Neural progenitor cell (in vitro differentiated cells): ENCODE measurements at regions not wholly inside any gene's neighbourhood (a gene's known extent, or its start where the extent isn't known, plus 50 kb on each side); places are given as distances from the start of the nearest gene placed in this dataset.

Experiments used
- DNase-seq: peaks from one replicate; pipeline ENCODE4 v3.0.0-alpha.2; 2016; ENCODE audit warnings: low spot score
- H2AFZ ChIP-seq: fragments of 200-600 bp; sonication (generic); replicated peaks from 2 replicates; pipeline ENCODE4 v1.6.1; 2016; ENCODE audit warnings: antibody characterized with exemption
- H3F3A ChIP-seq: fragments of 200-600 bp; sonication (generic); 2 replicates; pipeline ENCODE4 v1.6.1; 2016; ENCODE audit warnings: antibody characterized with exemption, low read depth
- H3K27ac ChIP-seq: fragments of 200-600 bp; sonication (generic); 2 replicates; pipeline ENCODE4 v1.5.1; 2016; ENCODE audit warnings: mild to moderate bottlenecking
- H3K27me3 ChIP-seq: fragments of 200-600 bp; sonication (generic); 2 replicates; pipeline ENCODE4 v1.6.1; 2016; ENCODE audit warnings: mild to moderate bottlenecking, moderate library complexity
- H3K36me3 ChIP-seq: fragments of 200-600 bp; sonication (generic); 2 replicates; pipeline ENCODE4 v1.5.1; 2016
- H3K4me1 ChIP-seq: fragments of 200-600 bp; sonication (generic); 2 replicates; pipeline ENCODE4 v1.6.1; 2016; ENCODE audit warnings: mixed run types
- H3K4me2 ChIP-seq: fragments of 200-600 bp; sonication (generic); 2 replicates; pipeline ENCODE4 v1.6.1; 2016
- H3K4me3 ChIP-seq: fragments of 200-600 bp; sonication (generic); 2 replicates; pipeline ENCODE4 v1.5.1; 2016
- H3K79me2 ChIP-seq: fragments of 200-600 bp; sonication (generic); 2 replicates; pipeline ENCODE4 v1.6.1; 2016; ENCODE audit warnings: low read depth
- H3K9ac ChIP-seq: fragments of 200-600 bp; sonication (generic); 2 replicates; pipeline ENCODE4 v1.6.1; 2016
- H3K9me3 ChIP-seq: fragments of 200-600 bp; sonication (generic); 2 replicates; pipeline ENCODE4 v1.5.1; 2016; ENCODE audit warnings: low read depth
- H4K20me1 ChIP-seq: fragments of 200-600 bp; sonication (generic); 2 replicates; pipeline ENCODE4 v1.6.1; 2016; ENCODE audit warnings: low read depth
- H3K27ac Mint-ChIP-seq: 3 replicates; pipeline ENCODE4 v1.8.0; 2021; ENCODE audit warnings: mixed read lengths
- H3K27me3 Mint-ChIP-seq: 2 replicates; pipeline ENCODE4 v1.8.0; 2022; ENCODE audit warnings: low read depth, mild to moderate bottlenecking, inconsistent platforms, moderate library complexity, mixed read lengths; ENCODE audit not compliant: insufficient read depth
- H3K36me3 Mint-ChIP-seq: 3 replicates; pipeline ENCODE4 v1.8.0; 2021; ENCODE audit warnings: mixed read lengths
- H3K4me1 Mint-ChIP-seq: 3 replicates; pipeline ENCODE4 v1.8.0; 2021; ENCODE audit warnings: mixed read lengths
- H3K4me3 Mint-ChIP-seq: 3 replicates; pipeline ENCODE4 v1.8.0; 2021; ENCODE audit warnings: mild to moderate bottlenecking, moderate library complexity, mixed read lengths
- H3K9me3 Mint-ChIP-seq: 3 replicates; pipeline ENCODE4 v1.8.0; 2020; ENCODE audit warnings: mixed read lengths
- EZH2 ChIP-seq: fragments of 200-600 bp; sonication (generic); IDR thresholded peaks from 2 replicates; pipeline ENCODE4 v1.6.1; 2017; ENCODE audit warnings: antibody characterized with exemption, mild to moderate bottlenecking, moderate library complexity
- EZH2phosphoT487 ChIP-seq: fragments of 200-600 bp; sonication (generic); IDR thresholded peaks from 2 replicates; pipeline ENCODE4 v1.6.1; 2017; ENCODE audit warnings: antibody characterized with exemption
- TF ChIP-seq, protein P1 (sequence below): fragments of 200-600 bp; sonication (generic); IDR thresholded peaks from 2 replicates; pipeline ENCODE4 v1.5.1; 2017; ENCODE audit warnings: antibody characterized with exemption, mild to moderate bottlenecking

GRCh38 chr16:27724482-27725235 lies 174.7 kb downstream of the KATNIP start:
- no peak overlapping the region for H2AFZ ChIP-seq
- no peaks in the 10 kb centered on the region for H3K9me3 ChIP-seq
- H3K4me3 Mint-ChIP-seq: no peak overlapping the region
- TF ChIP-seq EZH2 (no peak), EZH2phosphoT487 (no peak)
- TF ChIP-seq, protein P1, sequence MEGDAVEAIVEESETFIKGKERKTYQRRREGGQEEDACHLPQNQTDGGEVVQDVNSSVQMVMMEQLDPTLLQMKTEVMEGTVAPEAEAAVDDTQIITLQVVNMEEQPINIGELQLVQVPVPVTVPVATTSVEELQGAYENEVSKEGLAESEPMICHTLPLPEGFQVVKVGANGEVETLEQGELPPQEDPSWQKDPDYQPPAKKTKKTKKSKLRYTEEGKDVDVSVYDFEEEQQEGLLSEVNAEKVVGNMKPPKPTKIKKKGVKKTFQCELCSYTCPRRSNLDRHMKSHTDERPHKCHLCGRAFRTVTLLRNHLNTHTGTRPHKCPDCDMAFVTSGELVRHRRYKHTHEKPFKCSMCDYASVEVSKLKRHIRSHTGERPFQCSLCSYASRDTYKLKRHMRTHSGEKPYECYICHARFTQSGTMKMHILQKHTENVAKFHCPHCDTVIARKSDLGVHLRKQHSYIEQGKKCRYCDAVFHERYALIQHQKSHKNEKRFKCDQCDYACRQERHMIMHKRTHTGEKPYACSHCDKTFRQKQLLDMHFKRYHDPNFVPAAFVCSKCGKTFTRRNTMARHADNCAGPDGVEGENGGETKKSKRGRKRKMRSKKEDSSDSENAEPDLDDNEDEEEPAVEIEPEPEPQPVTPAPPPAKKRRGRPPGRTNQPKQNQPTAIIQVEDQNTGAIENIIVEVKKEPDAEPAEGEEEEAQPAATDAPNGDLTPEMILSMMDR: no peak
- H3K4me1 Mint-ChIP-seq: peaks cover 53% of the 10 kb centered on the region
- peaks cover 13% of the 10 kb centered on the region for H3F3A ChIP-seq
- H3K36me3 ChIP-seq: no peaks in the 10 kb centered on the region
- peaks cover 13% of the 10 kb centered on the region for H3K4me1 ChIP-seq
- H3K27me3 Mint-ChIP-seq: peaks cover 11% of the 10 kb centered on the region
- no peaks in the 10 kb centered on the region for H3K27me3 ChIP-seq
- no peak for DNase-seq
- H3K79me2 ChIP-seq: no peaks in the 10 kb centered on the region
- no peak overlapping the region for H3K9ac ChIP-seq
- H3K9me3 Mint-ChIP-seq: no peaks in the 10 kb centered on the region
- H3K27ac Mint-ChIP-seq: no peak overlapping the region
- no peak overlapping the region for H3K4me3 ChIP-seq
- no peak overlapping the region for H3K4me2 ChIP-seq
- no peak overlapping the region for H3K27ac ChIP-seq
- peaks cover 6% of the 10 kb centered on the region for H4K20me1 ChIP-seq
- H3K36me3 Mint-ChIP-seq: peaks cover 37% of the 10 kb centered on the region

GRCh38 chr16:27725236-27726000 lies 175.5 kb downstream of the KATNIP start:
- H3K27ac ChIP-seq: no peak overlapping the region

DNA sequence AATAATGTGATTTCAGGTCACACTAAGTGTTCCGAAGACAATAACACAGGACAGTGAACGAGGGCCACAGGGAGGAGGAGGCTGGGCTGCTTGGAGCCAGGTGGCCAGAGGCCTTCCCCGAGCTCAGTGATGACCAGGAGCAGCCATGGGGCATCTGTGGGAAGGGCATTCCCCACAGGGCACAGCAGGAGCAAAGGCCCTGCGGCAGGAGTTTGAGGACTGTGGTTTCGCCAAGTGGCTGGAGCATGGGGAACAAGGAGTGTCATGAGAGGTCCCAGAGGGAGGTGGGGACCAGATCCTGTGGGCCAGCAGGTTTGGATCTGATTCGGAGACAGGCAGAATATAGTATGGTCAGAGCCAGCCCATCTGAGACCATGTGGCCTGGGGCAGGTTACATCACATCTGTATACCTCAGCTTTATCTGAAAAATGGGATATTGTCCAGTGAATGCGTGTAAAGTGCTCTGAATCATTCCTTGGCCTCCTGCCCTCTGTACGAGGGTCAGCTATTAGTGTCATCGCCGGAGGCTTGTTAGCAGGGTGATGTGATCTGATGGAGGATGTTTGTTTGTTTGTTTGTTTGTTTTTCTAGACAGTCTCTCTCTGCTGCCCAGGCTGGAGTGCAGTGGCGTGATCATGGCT lies 176.8 kb downstream of the KATNIP start:
- no peak overlapping the region for H3K9ac ChIP-seq
- no peaks in the 10 kb centered on the region for H3K27me3 ChIP-seq
- H3K9me3 ChIP-seq: no peaks in the 10 kb centered on the region
- no peaks in the 10 kb centered on the region for H3K4me1 ChIP-seq
- H3K36me3 ChIP-seq: no peaks in the 10 kb centered on the region
- no peaks in the 10 kb centered on the region for H3F3A ChIP-seq
- DNase-seq: no peak
- Mint-ChIP-seq H3K4me1 (peaks cover 39% of the 10 kb centered on the region), H3K27ac (no peak overlapping the region), H3K9me3 (no peaks in the 10 kb centered on the region), H3K27me3 (peaks cover 5% of the 10 kb centered on the region), H3K4me3 (no peak overlapping the region), H3K36me3 (peaks cover 36% of the 10 kb centered on the region)
- no peak overlapping the region for H2AFZ ChIP-seq
- H4K20me1 ChIP-seq: no peaks in the 10 kb centered on the region
- TF ChIP-seq, protein P1: no peak
- TF ChIP-seq EZH2phosphoT487 (no peak), EZH2 (no peak)
- H3K4me2 ChIP-seq: no peak overlapping the region
- no peak overlapping the region for H3K4me3 ChIP-seq
- no peaks in the 10 kb centered on the region for H3K79me2 ChIP-seq
- H3K27ac ChIP-seq: no peak overlapping the region

More at GRCh38 chr16:27725236-27726000, 175.5 kb downstream of the KATNIP start:
- no peak overlapping the region for H3K27ac Mint-ChIP-seq
- H3K36me3 Mint-ChIP-seq: peaks cover 38% of the 10 kb centered on the region
- H4K20me1 ChIP-seq: peaks cover 3% of the 10 kb centered on the region
- TF ChIP-seq EZH2: no peak
- TF ChIP-seq, protein P1: no peak
- TF ChIP-seq EZH2phosphoT487: no peak
- peaks cover 8% of the 10 kb centered on the region for H3K27me3 Mint-ChIP-seq
- H3K27me3 ChIP-seq: no peaks in the 10 kb centered on the region
- H3K4me3 ChIP-seq: no peak overlapping the region
- H3K79me2 ChIP-seq: no peaks in the 10 kb centered on the region
- no peak for DNase-seq
- peaks cover 9% of the 10 kb centered on the region for H3F3A ChIP-seq
- H3K4me1 Mint-ChIP-seq: peaks cover 51% of the 10 kb centered on the region
- no peak overlapping the region for H2AFZ ChIP-seq
- no peaks in the 10 kb centered on the region for H3K36me3 ChIP-seq
- no peak overlapping the region for H3K9ac ChIP-seq
- H3K4me3 Mint-ChIP-seq: no peak overlapping the region
- no peaks in the 10 kb centered on the region for H3K9me3 Mint-ChIP-seq
- H3K4me2 ChIP-seq: no peak overlapping the region
- no peaks in the 10 kb centered on the region for H3K9me3 ChIP-seq
- peaks cover 9% of the 10 kb centered on the region for H3K4me1 ChIP-seq
